ENCODE measurements at regions not wholly inside any gene's neighbourhood (a gene's known extent, or its start where the extent isn't known, plus 50 kb on each side); places are given as distances from the start of the nearest gene placed in this dataset.

GRCh38 chr13:91100944-91101343, 246.5 kb upstream of the MIR17HG start:
- no peak for DNase-seq (ENCODE audit: low read depth)

GRCh38 chr13:91101381-91101780, 246.1 kb upstream of the MIR17HG start:
- DNase-seq (ENCODE audit: low read depth): no peak

- DNase-seq (ENCODE audit: low read depth): no peak
These were observed 242.2 kb upstream of the MIR17HG start for GRCh38 chr13:91105270-91105669.

- DNase-seq (ENCODE audit: low read depth): no peak
These were observed 240.9 kb upstream of the MIR17HG start for GRCh38 chr13:91106565-91106964.

- DNase-seq (ENCODE audit: low read depth): no peak
These were observed 239.2 kb upstream of the MIR17HG start for GRCh38 chr13:91108315-91108714.

GRCh38 chr13:91111476-91112200, 235.8 kb upstream of the MIR17HG start:
- no peak for DNase-seq (ENCODE audit: low read depth)

GRCh38 chr13:91112201-91112923, 235.1 kb upstream of the MIR17HG start:
- DNase-seq (ENCODE audit: low read depth): no peak

GRCh38 chr13:91112924-91113277, 234.6 kb upstream of the MIR17HG start:
- DNase-seq (ENCODE audit: low read depth): no peak

GRCh38 chr13:91115776-91116175, 231.7 kb upstream of the MIR17HG start:
- no peak for DNase-seq (ENCODE audit: low read depth)

GRCh38 chr13:91117351-91117750, 230.1 kb upstream of the MIR17HG start:
- no peak for DNase-seq (ENCODE audit: low read depth)

GRCh38 chr13:91119643-91120042, 227.8 kb upstream of the MIR17HG start:
- no peak for DNase-seq (ENCODE audit: low read depth)

- DNase-seq (ENCODE audit: low read depth): no peak
These were observed 224.7 kb upstream of the MIR17HG start for GRCh38 chr13:91122766-91123165.

- no peak for DNase-seq (ENCODE audit: low read depth)
These were observed 223.9 kb upstream of the MIR17HG start for GRCh38 chr13:91123456-91124127.

GRCh38 chr13:91126806-91127205, 220.7 kb upstream of the MIR17HG start:
- no peak for DNase-seq (ENCODE audit: low read depth)

GRCh38 chr13:91127995-91128394, 219.5 kb upstream of the MIR17HG start:
- DNase-seq (ENCODE audit: low read depth): no peak

- DNase-seq (ENCODE audit: low read depth): no peak
These were observed 215.1 kb upstream of the MIR17HG start for GRCh38 chr13:91132381-91132780.

GRCh38 chr13:91132786-91133185, 214.7 kb upstream of the MIR17HG start:
- DNase-seq (ENCODE audit: low read depth): no peak

GRCh38 chr13:91133941-91134802, 213.3 kb upstream of the MIR17HG start:
- peak; percentile 54 for DNase-seq (ENCODE audit: low read depth)

- no peak for DNase-seq (ENCODE audit: low read depth)
These were observed 212.7 kb upstream of the MIR17HG start for GRCh38 chr13:91134803-91135184.

- DNase-seq (ENCODE audit: low read depth): no peak
These were observed 212.1 kb upstream of the MIR17HG start for GRCh38 chr13:91135376-91135775.

GRCh38 chr13:91135968-91136367, 211.5 kb upstream of the MIR17HG start:
- no peak for DNase-seq (ENCODE audit: low read depth)

- DNase-seq (ENCODE audit: low read depth): no peak
These were observed 210.7 kb upstream of the MIR17HG start for GRCh38 chr13:91136806-91137205.
